ENCODE measurements at regions not wholly inside any gene's neighbourhood (a gene's known extent, or its start where the extent isn't known, plus 50 kb on each side); places are given as distances from the start of the nearest gene placed in this dataset.

DNA sequence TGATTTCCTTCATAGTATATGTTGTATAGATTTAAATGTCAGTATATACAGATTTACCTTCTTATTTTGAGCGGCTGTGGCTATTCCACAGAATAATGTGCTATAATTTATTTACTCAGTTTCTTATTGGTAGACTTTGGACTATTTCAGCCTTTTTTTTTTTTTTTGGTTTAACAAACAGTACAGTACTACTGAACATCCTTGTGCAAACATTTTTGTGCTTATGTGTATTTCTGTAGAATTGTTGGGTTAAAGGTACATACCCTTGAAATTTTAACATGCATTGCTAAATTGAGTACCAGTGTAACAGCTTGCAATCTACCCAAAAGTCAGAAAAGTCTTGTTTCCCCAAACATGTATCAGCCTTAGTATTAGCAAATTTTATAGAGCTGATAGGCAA lies 68.8 kb downstream of the HHEX start:
- no peak for DNase-seq
- H3K27ac ChIP-seq (replicated peaks), result no peak overlapping the region
- intact Hi-C loops (cut with micrococcal nuclease), result no loop called here
- H3K4me1 ChIP-seq, result peaks cover 27% of the 10 kb centered on the region
- no peaks in the 10 kb centered on the region for H3K9me3 ChIP-seq (replicated peaks)
- no peaks in the 10 kb centered on the region for H3K27me3 ChIP-seq (ENCODE audit: low read depth)
- no peak for TF ChIP-seq CTCF (IDR thresholded peaks at IDR 0.05; ENCODE audit: borderline replicate concordance)
- no peaks in the 10 kb centered on the region for H3K36me3 ChIP-seq
- H3K4me3 ChIP-seq, result no peak overlapping the region

GRCh38 chr10:92760609-92761008 lies 70.9 kb downstream of the HHEX start:
- DNase-seq, result no peak
- no peak overlapping the region for H3K27ac ChIP-seq (replicated peaks)

GRCh38 chr10:92761571-92761970 lies 71.8 kb downstream of the HHEX start:
- TF ChIP-seq CTCF (IDR thresholded peaks at IDR 0.05; ENCODE audit: borderline replicate concordance), result no peak
- DNase-seq, result no peak
- Histone ChIP-seq H3K36me3 (no peaks in the 10 kb centered on the region), H3K27ac (replicated peaks) (no peak overlapping the region), H3K27me3 (ENCODE audit: low read depth) (no peaks in the 10 kb centered on the region), H3K4me1 (peaks cover 19% of the 10 kb centered on the region), H3K9me3 (replicated peaks) (no peaks in the 10 kb centered on the region), H3K4me3 (no peak overlapping the region)
- intact Hi-C loops (cut with micrococcal nuclease), result no loop called here

More at GRCh38 chr10:92760609-92761008, 70.9 kb downstream of the HHEX start:
- TF ChIP-seq CTCF (IDR thresholded peaks at IDR 0.05; ENCODE audit: borderline replicate concordance), result no peak
- no peaks in the 10 kb centered on the region for H3K36me3 ChIP-seq
- no peak overlapping the region for H3K4me3 ChIP-seq
- no peaks in the 10 kb centered on the region for H3K9me3 ChIP-seq (replicated peaks)
- intact Hi-C loops (cut with micrococcal nuclease), result no loop called here
- H3K4me1 ChIP-seq, result peaks cover 25% of the 10 kb centered on the region
- H3K27me3 ChIP-seq (ENCODE audit: low read depth), result no peaks in the 10 kb centered on the region

GRCh38 chr10:92763634-92764155 lies 73.9 kb downstream of the HHEX start:
- Histone ChIP-seq H3K4me1 (no peaks in the 10 kb centered on the region), H3K4me3 (no peak overlapping the region), H3K27ac (replicated peaks) (no peak overlapping the region), H3K9me3 (replicated peaks) (peaks cover 17% of the 10 kb centered on the region), H3K27me3 (ENCODE audit: low read depth) (no peaks in the 10 kb centered on the region), H3K36me3 (no peaks in the 10 kb centered on the region)
- intact Hi-C loops (cut with micrococcal nuclease), result no loop called here
- no peak for DNase-seq
- no peak for TF ChIP-seq CTCF (IDR thresholded peaks at IDR 0.05; ENCODE audit: borderline replicate concordance)

DNA sequence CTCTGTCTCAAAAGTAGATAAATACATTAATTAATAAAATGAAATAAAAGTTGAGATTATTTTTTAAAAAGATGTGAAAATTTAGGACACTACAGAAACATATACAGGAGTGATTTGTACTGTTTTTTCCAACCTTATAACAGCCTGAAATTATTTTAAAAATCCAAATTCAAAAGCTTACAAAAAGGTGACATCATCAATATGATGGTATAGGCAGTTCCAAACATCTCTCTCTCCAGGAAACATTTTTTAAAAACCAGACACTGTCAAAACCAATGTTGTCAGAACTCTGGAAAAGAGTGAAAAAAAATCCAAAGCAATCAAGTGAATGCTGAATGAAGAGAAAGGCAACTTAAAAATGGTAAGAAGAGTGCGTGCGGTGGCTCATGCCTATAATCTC lies 76.7 kb downstream of the HHEX start:
- no peak for DNase-seq
- Histone ChIP-seq H3K4me3 (no peak overlapping the region), H3K27me3 (ENCODE audit: low read depth) (no peaks in the 10 kb centered on the region), H3K9me3 (replicated peaks) (peaks cover 22% of the 10 kb centered on the region), H3K27ac (replicated peaks) (no peak overlapping the region), H3K36me3 (no peaks in the 10 kb centered on the region), H3K4me1 (no peaks in the 10 kb centered on the region)
- no peak for TF ChIP-seq CTCF (IDR thresholded peaks at IDR 0.05; ENCODE audit: borderline replicate concordance)
- intact Hi-C loops (cut with micrococcal nuclease), result no loop called here
